GM12874 (cell line): ENCODE measurements at regions not wholly inside any gene's neighbourhood (a gene's known extent, or its start where the extent isn't known, plus 50 kb on each side); places are given as distances from the start of the nearest gene placed in this dataset.

ENCODE experiments used
- CTCF ChIP-seq: IDR thresholded peaks from 2 replicates; pipeline ENCODE4 v1.5.1; 2011; ENCODE audit warnings: low read depth, mild to moderate bottlenecking, control low read depth, low read length, moderate library complexity; ENCODE audit not compliant: insufficient read depth

GRCh38 chr3:30964612-30965011 is 70.2 kb upstream of the GADL1 start:
- no peak for TF ChIP-seq CTCF

GRCh38 chr3:30966896-30967295 is 72.4 kb upstream of the GADL1 start:
- no peak for TF ChIP-seq CTCF

- TF ChIP-seq CTCF, result no peak
These were observed 75.7 kb upstream of the GADL1 start for GRCh38 chr3:30970183-30970582.

GRCh38 chr3:30972449-30972848 is 78.0 kb upstream of the GADL1 start:
- TF ChIP-seq CTCF, result no peak

- no peak for TF ChIP-seq CTCF
These were observed 79.6 kb upstream of the GADL1 start for GRCh38 chr3:30974071-30974470.

GRCh38 chr3:30977592-30977991 is 83.1 kb upstream of the GADL1 start:
- no peak for TF ChIP-seq CTCF

- TF ChIP-seq CTCF, result no peak
These were observed 86.5 kb upstream of the GADL1 start for GRCh38 chr3:30980993-30981392.
